GM23338 (cell line): ENCODE measurements at regions not wholly inside any gene's neighbourhood (a gene's known extent, or its start where the extent isn't known, plus 50 kb on each side); places are given as distances from the start of the nearest gene placed in this dataset.

Experiments
- ATAC-seq: fragments of 200-7000 bp; cut with Tn5 transposase; 3 replicates; pipeline ENCODE4 v1.9.1; 2020
- DNase-seq: peaks from one replicate; pipeline ENCODE4 v3.0.0-alpha.2; 2015; ENCODE audit warnings: low spot score
- H2AFZ ChIP-seq: fragments of 200-600 bp; sonication (generic); 2 replicates; pipeline ENCODE4 v1.8.0; 2016; ENCODE audit warnings: antibody characterized with exemption, mild to moderate bottlenecking, moderate library complexity
- H3F3A ChIP-seq: fragments of 200-600 bp; sonication (generic); replicated peaks from 2 replicates; pipeline ENCODE4 v1.8.0; 2017; ENCODE audit warnings: antibody characterized with exemption, mixed run types, low read depth
- H3K27ac ChIP-seq: fragments of 200-600 bp; sonication (generic); 2 replicates; pipeline ENCODE4 v1.6.1; 2016; ENCODE audit warnings: low read depth
- H3K27me3 ChIP-seq: fragments of 200-600 bp; sonication (generic); 2 replicates; pipeline ENCODE4 v1.8.0; 2016; ENCODE audit warnings: mild to moderate bottlenecking, mixed run types, moderate library complexity; ENCODE audit not compliant: insufficient read depth
- H3K36me3 ChIP-seq: fragments of 200-600 bp; sonication (generic); 2 replicates; pipeline ENCODE4 v1.8.0; 2016; ENCODE audit warnings: mild to moderate bottlenecking; ENCODE audit not compliant: insufficient read depth
- H3K4me1 ChIP-seq: fragments of 200-600 bp; sonication (generic); 2 replicates; pipeline ENCODE4 v1.8.0; 2016; ENCODE audit warnings: mild to moderate bottlenecking, moderate library complexity; ENCODE audit not compliant: insufficient read depth
- H3K4me2 ChIP-seq: fragments of 200-600 bp; sonication (generic); 2 replicates; pipeline ENCODE4 v1.7.1; 2017; ENCODE audit warnings: mixed run types
- H3K4me3 ChIP-seq: fragments of 200-600 bp; sonication (generic); 2 replicates; pipeline ENCODE4 v1.6.1; 2016; ENCODE audit warnings: mixed run types
- H3K79me2 ChIP-seq: fragments of 200-600 bp; sonication (generic); replicated peaks from 2 replicates; pipeline ENCODE4 v1.8.0; 2017; ENCODE audit warnings: mild to moderate bottlenecking; ENCODE audit not compliant: insufficient read depth
- H3K9me2 ChIP-seq: fragments of 200-600 bp; sonication (generic); 2 replicates; pipeline ENCODE4 v1.8.0; 2017; ENCODE audit not compliant: insufficient read depth
- H4K20me1 ChIP-seq: fragments of 200-600 bp; sonication (generic); replicated peaks from 2 replicates; pipeline ENCODE4 v1.8.0; 2017; ENCODE audit warnings: mild to moderate bottlenecking; ENCODE audit not compliant: insufficient read depth
- H3K27ac Mint-ChIP-seq: 2 replicates; pipeline ENCODE4 v1.8.0; 2020; ENCODE audit warnings: inconsistent platforms, mild to moderate bottlenecking, moderate library complexity, mixed read lengths
- H3K27me3 Mint-ChIP-seq: 3 replicates; pipeline ENCODE4 v1.8.0; 2022; ENCODE audit warnings: low read depth, mild to moderate bottlenecking, moderate library complexity, mixed read lengths, inconsistent platforms; ENCODE audit not compliant: insufficient read depth, poor library complexity
- H3K36me3 Mint-ChIP-seq: 3 replicates; pipeline ENCODE4 v1.8.0; 2021; ENCODE audit warnings: low read depth, mild to moderate bottlenecking, inconsistent platforms, moderate library complexity, mixed read lengths
- H3K4me1 Mint-ChIP-seq: 3 replicates; pipeline ENCODE4 v1.8.0; 2020; ENCODE audit warnings: mild to moderate bottlenecking, inconsistent platforms, mixed read lengths
- H3K4me3 Mint-ChIP-seq: 3 replicates; pipeline ENCODE4 v1.8.0; 2021; ENCODE audit warnings: moderate library complexity, mild to moderate bottlenecking, inconsistent platforms, mixed read lengths
- H3K9me3 Mint-ChIP-seq: 3 replicates; pipeline ENCODE4 v1.8.0; 2020; ENCODE audit warnings: moderate library complexity, mild to moderate bottlenecking, inconsistent platforms, mixed read lengths
- CREB1 ChIP-seq: fragments of 250-450 bp; sonication (Bioruptor Pico); IDR thresholded peaks from 2 replicates; pipeline ENCODE4 v1.5.0; 2020; ENCODE audit warnings: low read depth, mild to moderate bottlenecking, moderate library complexity
- CTCF ChIP-seq, 2 experiments: fragments of 200-600 bp in 1 of 2; sonication (generic) in 1 of 2; conservative IDR thresholded peaks; 2 replicates each; pipeline versions ENCODE4 v1.5.1 to v1.6.1; 2016 to 2017; ENCODE audit warnings: antibody characterized with exemption in 2 of 2, low read depth in 2 of 2, mild to moderate bottlenecking in 2 of 2, moderate library complexity in 1 of 2
- ETS1 ChIP-seq: IDR thresholded peaks from 2 replicates; pipeline ENCODE4 v1.6.1; 2016; ENCODE audit warnings: antibody characterized with exemption
- EZH2 ChIP-seq: fragments of 200-600 bp; sonication (generic); IDR thresholded peaks from one replicate; pipeline ENCODE4 v1.8.0; 2017; ENCODE audit warnings: antibody characterized with exemption, mild to moderate bottlenecking, low read depth; ENCODE audit not compliant: unreplicated experiment
- EZH2phosphoT487 ChIP-seq: fragments of 200-600 bp; sonication (generic); IDR thresholded peaks from one replicate; pipeline ENCODE4 v1.8.1; 2018; ENCODE audit warnings: antibody characterized with exemption; ENCODE audit not compliant: unreplicated experiment
- JUNB ChIP-seq: IDR thresholded peaks from one replicate; pipeline ENCODE4 v1.6.1; 2016; ENCODE audit warnings: antibody characterized with exemption; ENCODE audit not compliant: unreplicated experiment
- NANOG ChIP-seq: IDR thresholded peaks from 2 replicates; pipeline ENCODE4 v1.6.1; 2016; ENCODE audit warnings: antibody characterized with exemption, borderline replicate concordance
- POLR2AphosphoS5 ChIP-seq: IDR thresholded peaks from 2 replicates; pipeline ENCODE4 v1.6.1; 2016; ENCODE audit warnings: antibody characterized with exemption, low read depth
- REST ChIP-seq: IDR thresholded peaks from one replicate; pipeline ENCODE4 v1.6.1; 2018; ENCODE audit warnings: antibody characterized with exemption; ENCODE audit not compliant: unreplicated experiment
- STAT1 ChIP-seq: IDR thresholded peaks from one replicate; pipeline ENCODE4 v1.6.1; 2016; ENCODE audit warnings: antibody characterized with exemption; ENCODE audit not compliant: unreplicated experiment
- ZNF114 ChIP-seq: fragments of 250-450 bp; sonication (Bioruptor Pico); IDR thresholded peaks from 2 replicates; pipeline ENCODE4 v1.5.0; 2020; ENCODE audit warnings: mild to moderate bottlenecking, moderate library complexity
- ZNF331 ChIP-seq: fragments of 250-450 bp; sonication (Bioruptor Pico); IDR thresholded peaks from 2 replicates; pipeline ENCODE4 v1.5.0; 2020; ENCODE audit warnings: low read depth, mild to moderate bottlenecking, moderate library complexity

- no peak for DNase-seq
- Mint-ChIP-seq H3K4me1 (peaks cover 11% of the 10 kb centered on the region; the same call in 2 of the 3 replicates), H3K9me3 (peaks cover 3% of the 10 kb centered on the region; the same call in 1 of the 3 replicates), H3K27ac (no peak overlapping the region), H3K36me3 (no peaks in the 10 kb centered on the region; the same call in 2 of the 3 replicates), H3K27me3 (peaks cover 6% of the 10 kb centered on the region), H3K4me3 (no peak overlapping the region)
- H3K4me1 ChIP-seq, result no peaks in the 10 kb centered on the region
- no peak overlapping the region for H3K27ac ChIP-seq
- no peak overlapping the region for H3K4me2 ChIP-seq
- no peak overlapping the region for H3K4me3 ChIP-seq
- H3K79me2 ChIP-seq, result no peaks in the 10 kb centered on the region
- no peaks in the 10 kb centered on the region for H3K36me3 ChIP-seq
- 0 out of 2 replicates have a peak, but pooled peaks cover 3% of the 10 kb centered on the region for H3K9me2 ChIP-seq
- TF ChIP-seq EZH2, result no peak
- no peak for TF ChIP-seq EZH2phosphoT487
- TF ChIP-seq ETS1, result no peak
- H3K27me3 ChIP-seq, result no peaks in the 10 kb centered on the region
- no peaks in the 10 kb centered on the region for H3F3A ChIP-seq
- no peak for ATAC-seq
- H2AFZ ChIP-seq, result no peak overlapping the region
- no peaks in the 10 kb centered on the region for H4K20me1 ChIP-seq
Observed at GRCh38 chr4:188683571-188683970, 544.3 kb downstream of the TRIML1 start.

- H3K4me1 ChIP-seq, result no peaks in the 10 kb centered on the region
- no peak overlapping the region for H3K27ac ChIP-seq
- ATAC-seq (no peak), DNase-seq (no peak)
- H4K20me1 ChIP-seq, result no peaks in the 10 kb centered on the region
- H3K9me3 Mint-ChIP-seq, result no peaks in the 10 kb centered on the region
- H3F3A ChIP-seq, result no peaks in the 10 kb centered on the region
- H3K27me3 ChIP-seq, result no peaks in the 10 kb centered on the region
- H3K27me3 Mint-ChIP-seq, result no peaks in the 10 kb centered on the region
- no peak overlapping the region for H3K4me2 ChIP-seq
- H3K9me2 ChIP-seq, result 0 out of 2 replicates have a peak, but pooled peaks cover 3% of the 10 kb centered on the region
- H2AFZ ChIP-seq, result no peak overlapping the region; the same call in 1 of the 2 replicates
- H3K4me1 Mint-ChIP-seq, result no peaks in the 10 kb centered on the region
- no peaks in the 10 kb centered on the region for H3K36me3 ChIP-seq
- H3K36me3 Mint-ChIP-seq, result no peaks in the 10 kb centered on the region
- no peaks in the 10 kb centered on the region for H3K79me2 ChIP-seq
- H3K4me3 Mint-ChIP-seq, result no peak overlapping the region
- no peak overlapping the region for H3K4me3 ChIP-seq
- no peak overlapping the region for H3K27ac Mint-ChIP-seq
- TF ChIP-seq CREB1, result no peak
- no peak for TF ChIP-seq ZNF114
- no peak for TF ChIP-seq JUNB
- no peak for TF ChIP-seq ETS1
- TF ChIP-seq STAT1, result no peak
- TF ChIP-seq POLR2AphosphoS5, result no peak
- no peak for TF ChIP-seq REST
- no peak for TF ChIP-seq EZH2
- TF ChIP-seq ZNF331 (CRISPR knock-in tag), result no peak
- no peak for TF ChIP-seq CTCF (conservative IDR thresholded peaks at IDR 0.05; ENCODE audit: low read depth in 2 of 2)
- no peak for TF ChIP-seq EZH2phosphoT487
- TF ChIP-seq NANOG, result no peak
Observed at GRCh38 chr4:188688956-188689355, 549.7 kb downstream of the TRIML1 start.
